ENCODE measurements at regions not wholly inside any gene's neighbourhood (a gene's known extent, or its start where the extent isn't known, plus 50 kb on each side); places are given as distances from the start of the nearest gene placed in this dataset.

GRCh38 chr2:156908825-156909224 lies 348.7 kb upstream of the GALNT5 start:
- Histone ChIP-seq H3K9ac (ENCODE audit: low read length) (no peak overlapping the region), H3K27ac (ENCODE audit: low read depth, low read length) (no peak overlapping the region), H4K20me1 (ENCODE audit: insufficient read depth, low read length) (no peaks in the 10 kb centered on the region), H3K27me3 (ENCODE audit: insufficient read depth, low read length) (peaks cover 2% of the 10 kb centered on the region), H3K36me3 (ENCODE audit: insufficient read depth, low read length) (no peaks in the 10 kb centered on the region), H3K4me1 (ENCODE audit: insufficient read depth, low read length) (peaks cover 6% of the 10 kb centered on the region), H3K4me3 (ENCODE audit: insufficient read depth, low read depth, low read length) (no peak overlapping the region), H3K79me2 (ENCODE audit: insufficient read depth, low read length) (no peaks in the 10 kb centered on the region), H3K4me2 (ENCODE audit: low read length) (peak overlapping the region; percentile 53), H3K9me3 (ENCODE audit: insufficient read depth, low read depth, low read length) (no peaks in the 10 kb centered on the region), H2AFZ (ENCODE audit: low read depth, low read length) (no peak overlapping the region)
- Mint-ChIP-seq H3K27ac (ENCODE audit: unreplicated experiment) (no peak overlapping the region), H3K27me3 (ENCODE audit: low read depth, unreplicated experiment) (no peaks in the 10 kb centered on the region), H3K4me1 (ENCODE audit: low read depth, unreplicated experiment) (peaks cover 10% of the 10 kb centered on the region), H3K36me3 (ENCODE audit: low read depth, unreplicated experiment) (no peaks in the 10 kb centered on the region), H3K4me3 (ENCODE audit: unreplicated experiment) (no peak overlapping the region), H3K9me3 (ENCODE audit: unreplicated experiment) (no peaks in the 10 kb centered on the region)
- DNase-seq (ENCODE audit: low read depth) (peak; percentile 84), FAIRE-seq (no peak)
- no peak for TF ChIP-seq EZH2 (IDR thresholded peaks at IDR 0.05; ENCODE audit: insufficient read depth, low read length)
- TF ChIP-seq CTCF (IDR thresholded peaks at IDR 0.05; ENCODE audit: insufficient read depth, low read depth, low read length): no peak

DNA sequence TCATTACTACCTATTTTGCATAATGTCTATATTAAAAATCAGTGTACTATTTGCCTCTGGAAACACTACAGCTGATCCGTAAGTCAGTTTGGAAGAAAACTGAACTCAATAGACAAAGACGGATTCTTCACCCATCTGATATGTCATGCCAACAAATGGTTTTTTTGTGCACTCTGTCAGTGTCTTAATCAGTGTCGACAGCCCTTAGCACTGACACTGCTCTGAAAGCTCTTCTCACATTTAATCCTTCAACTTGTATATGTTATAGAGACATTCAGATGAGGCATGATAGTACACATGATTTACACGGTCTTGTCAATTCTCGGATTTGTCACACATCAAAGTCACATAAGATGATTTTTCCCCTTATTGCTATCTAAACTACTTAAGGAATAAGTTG lies 347.5 kb upstream of the GALNT5 start:
- Histone ChIP-seq H2AFZ (ENCODE audit: low read depth, low read length) (no peak overlapping the region), H3K9me3 (ENCODE audit: insufficient read depth, low read depth, low read length) (no peaks in the 10 kb centered on the region), H3K4me1 (ENCODE audit: insufficient read depth, low read length) (peaks cover 6% of the 10 kb centered on the region), H3K27me3 (ENCODE audit: insufficient read depth, low read length) (peaks cover 2% of the 10 kb centered on the region), H3K36me3 (ENCODE audit: insufficient read depth, low read length) (no peaks in the 10 kb centered on the region), H3K79me2 (ENCODE audit: insufficient read depth, low read length) (no peaks in the 10 kb centered on the region), H3K4me3 (ENCODE audit: insufficient read depth, low read depth, low read length) (no peak overlapping the region), H3K4me2 (ENCODE audit: low read length) (no peak overlapping the region), H4K20me1 (ENCODE audit: insufficient read depth, low read length) (no peaks in the 10 kb centered on the region), H3K27ac (ENCODE audit: low read depth, low read length) (no peak overlapping the region), H3K9ac (ENCODE audit: low read length) (no peak overlapping the region)
- TF ChIP-seq CTCF (IDR thresholded peaks at IDR 0.05; ENCODE audit: insufficient read depth, low read depth, low read length): no peak
- TF ChIP-seq EZH2 (IDR thresholded peaks at IDR 0.05; ENCODE audit: insufficient read depth, low read length): no peak
- FAIRE-seq (no peak), DNase-seq (ENCODE audit: low read depth) (no peak)
- Mint-ChIP-seq H3K9me3 (ENCODE audit: unreplicated experiment) (no peaks in the 10 kb centered on the region), H3K4me1 (ENCODE audit: low read depth, unreplicated experiment) (peaks cover 10% of the 10 kb centered on the region), H3K27me3 (ENCODE audit: low read depth, unreplicated experiment) (no peaks in the 10 kb centered on the region), H3K27ac (ENCODE audit: unreplicated experiment) (no peak overlapping the region), H3K4me3 (ENCODE audit: unreplicated experiment) (no peak overlapping the region), H3K36me3 (ENCODE audit: low read depth, unreplicated experiment) (no peaks in the 10 kb centered on the region)

DNA sequence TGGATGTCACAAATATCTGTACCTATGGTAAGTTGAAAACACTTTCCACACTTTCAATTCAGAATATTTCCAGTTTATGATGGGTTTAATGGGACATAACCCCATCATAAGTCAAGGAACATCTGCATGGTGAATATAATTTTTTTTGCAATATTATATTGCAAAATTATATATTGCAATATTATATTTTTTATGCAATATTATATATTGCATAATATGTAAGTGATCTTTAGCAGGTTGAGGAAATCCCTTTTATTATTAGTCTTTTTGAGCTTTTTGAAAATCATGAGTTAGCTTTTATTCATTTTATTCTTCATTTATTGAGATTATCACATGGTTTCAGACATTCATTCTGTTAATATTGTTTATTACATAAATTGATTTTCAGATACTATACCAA lies 342.2 kb upstream of the GALNT5 start:
- Histone ChIP-seq H3K4me3 (ENCODE audit: insufficient read depth, low read depth, low read length) (no peak overlapping the region), H3K36me3 (ENCODE audit: insufficient read depth, low read length) (no peaks in the 10 kb centered on the region), H3K4me1 (ENCODE audit: insufficient read depth, low read length) (no peaks in the 10 kb centered on the region), H3K27ac (ENCODE audit: low read depth, low read length) (no peak overlapping the region), H2AFZ (ENCODE audit: low read depth, low read length) (no peak overlapping the region), H3K27me3 (ENCODE audit: insufficient read depth, low read length) (no peaks in the 10 kb centered on the region), H4K20me1 (ENCODE audit: insufficient read depth, low read length) (no peaks in the 10 kb centered on the region), H3K4me2 (ENCODE audit: low read length) (no peak overlapping the region), H3K9me3 (ENCODE audit: insufficient read depth, low read depth, low read length) (no peaks in the 10 kb centered on the region), H3K9ac (ENCODE audit: low read length) (no peak overlapping the region), H3K79me2 (ENCODE audit: insufficient read depth, low read length) (no peaks in the 10 kb centered on the region)
- peaks cover 9% of the 10 kb centered on the region for H3K4me1 Mint-ChIP-seq (ENCODE audit: low read depth, unreplicated experiment)
- H3K27me3 Mint-ChIP-seq (ENCODE audit: low read depth, unreplicated experiment): no peaks in the 10 kb centered on the region
- DNase-seq (ENCODE audit: low read depth) (no peak), FAIRE-seq (no peak)
- no peaks in the 10 kb centered on the region for H3K36me3 Mint-ChIP-seq (ENCODE audit: low read depth, unreplicated experiment)
- TF ChIP-seq EZH2 (IDR thresholded peaks at IDR 0.05; ENCODE audit: insufficient read depth, low read length): no peak
- TF ChIP-seq CTCF (IDR thresholded peaks at IDR 0.05; ENCODE audit: insufficient read depth, low read depth, low read length): no peak
- H3K4me3 Mint-ChIP-seq (ENCODE audit: unreplicated experiment): no peak overlapping the region
- no peaks in the 10 kb centered on the region for H3K9me3 Mint-ChIP-seq (ENCODE audit: unreplicated experiment)
- no peak overlapping the region for H3K27ac Mint-ChIP-seq (ENCODE audit: unreplicated experiment)

Measured in astrocyte (in vitro differentiated cells and primary cell).